GM12878 (cell line): ENCODE measurements at regions not wholly inside any gene's neighbourhood (a gene's known extent, or its start where the extent isn't known, plus 50 kb on each side); places are given as distances from the start of the nearest gene placed in this dataset.

ENCODE experiments used
- ATAC-seq: fragments of 200-7000 bp; cut with Tn5 transposase; 3 replicates; pipeline ENCODE4 v1.9.1; 2020; ENCODE audit warnings: mild to moderate bottlenecking, moderate library complexity
- BruUV-seq: library from RNA; stranded (reverse); fragments of 400-500 nt; replicated peaks from 2 replicates; lab custom pipeline; 2021; lab: Mats Ljungman, UMichigan
- CTCF ChIA-PET: fragments of 300-600 bp; sonication (Branson Sonifier 250); formaldehyde crosslinking; extraction: SDS; loops from one replicate; lab custom pipeline; 2021; ENCODE audit warnings: inconsistent platforms; lab: Yijun Ruan, JAX
- POLR2A ChIA-PET: fragments of 350-600 bp; formaldehyde crosslinking; extraction: SDS; loops from one replicate; lab custom pipeline; 2021; ENCODE audit warnings: inconsistent platforms; lab: Charles Lee
- RAD21 ChIA-PET: fragments of 300-600 bp; sonication (Branson Sonifier 250); formaldehyde crosslinking; loops from one replicate; lab custom pipeline; 2023; ENCODE audit warnings: antibody characterized with exemption; ENCODE audit not compliant: unreplicated experiment; lab: Charles Lee
- SMC1A ChIA-PET: fragments of 300-600 bp; sonication (Branson Sonifier 250); formaldehyde crosslinking; loops from one replicate; lab custom pipeline; 2023; ENCODE audit not compliant: unreplicated experiment, uncharacterized antibody; lab: Charles Lee
- DNase-seq: peaks from one replicate; pipeline ENCODE4 v3.0.0-alpha.2; 2011; ENCODE audit warnings: low read depth, low spot score
- FAIRE-seq: peaks from 3 replicates; lab custom pipeline; 2011; peaks lifted over from hg19 to GRCh38; lab: Jason Lieb, UNC
- H2AFZ ChIP-seq: 2 replicates; pipeline ENCODE4 v1.6.0; 2011; ENCODE audit warnings: low read depth, low read length, control low read depth; ENCODE audit not compliant: control insufficient read depth
- H3K27ac ChIP-seq: 2 replicates; pipeline ENCODE4 v1.5.1; 2011; ENCODE audit warnings: control low read depth; ENCODE audit not compliant: control insufficient read depth, insufficient read depth
- H3K27me3 ChIP-seq, 2 experiments: replicated peaks in 1 of 2; 2 replicates each; pipeline versions ENCODE4 v1.6.0 to v1.6.1; 2011; ENCODE audit warnings: low read length in 1 of 2; ENCODE audit not compliant: control insufficient read depth in 2 of 2, insufficient read depth in 2 of 2
- H3K36me3 ChIP-seq, 2 experiments: 2 replicates each; pipeline ENCODE4 v1.5.1; 2011; ENCODE audit warnings: low read length in 1 of 2; ENCODE audit not compliant: control insufficient read depth in 2 of 2, insufficient read depth in 2 of 2
- H3K4me1 ChIP-seq: 2 replicates; pipeline ENCODE4 v1.6.1; 2011; ENCODE audit warnings: mild to moderate bottlenecking, low read length, moderate library complexity, mixed read lengths; ENCODE audit not compliant: control insufficient read depth, insufficient read depth
- H3K4me2 ChIP-seq: 2 replicates; pipeline ENCODE4 v1.6.0; 2011; ENCODE audit warnings: control low read depth; ENCODE audit not compliant: control insufficient read depth, insufficient read depth
- H3K4me3 ChIP-seq: fragments of 200-600 bp; sonication (generic); 2 replicates; pipeline ENCODE4 v1.5.1; 2016
- H3K79me2 ChIP-seq: 2 replicates; pipeline ENCODE4 v1.6.0; 2011; ENCODE audit warnings: low read length; ENCODE audit not compliant: control insufficient read depth, insufficient read depth
- H3K9ac ChIP-seq: 2 replicates; pipeline ENCODE4 v1.8.0; 2011; ENCODE audit warnings: low read length, control low read depth, mixed read lengths; ENCODE audit not compliant: control insufficient read depth, insufficient read depth
- H3K9me3 ChIP-seq: replicated peaks from 3 replicates; pipeline ENCODE4 v1.5.1; 2011; ENCODE audit warnings: mild to moderate bottlenecking, low read length; ENCODE audit not compliant: control insufficient read depth, insufficient read depth
- H4K20me1 ChIP-seq: 2 replicates; pipeline ENCODE4 v1.6.0; 2011; ENCODE audit not compliant: control insufficient read depth, insufficient read depth
- CEBPB ChIP-seq, 2 experiments: fragments of 150-350 bp in 1 of 2; IDR thresholded peaks; 2 replicates each; pipeline ENCODE4 v1.6.1; 2012 to 2014; ENCODE audit warnings: low read depth in 2 of 2, low read length in 2 of 2, borderline replicate concordance in 1 of 2, inconsistent platforms in 1 of 2
- HDAC2 ChIP-seq: fragments of 200-600 bp; sonication (generic); IDR thresholded peaks from 2 replicates; pipeline ENCODE4 v1.6.1; 2017
- HSF1 ChIP-seq: fragments of 150-350 bp; IDR thresholded peaks from 2 replicates; pipeline ENCODE4 v1.6.1; 2014; ENCODE audit warnings: mild to moderate bottlenecking, low read depth, low read length
- RBBP5 ChIP-seq: fragments of 200-600 bp; sonication (generic); conservative IDR thresholded peaks from 2 replicates; pipeline ENCODE4 v1.6.1; 2016
- RFX5 ChIP-seq: IDR thresholded peaks from 2 replicates; pipeline ENCODE4 v1.6.1; 2011; ENCODE audit warnings: low read depth, low read length, improper control_type of control experiment
- ZNF687 ChIP-seq: fragments of 450-650 bp; IDR thresholded peaks from 2 replicates; pipeline ENCODE4 v1.6.1; 2017; ENCODE audit warnings: mild to moderate bottlenecking, moderate library complexity
- WGBS: methylation state at CpG from one replicate; pipeline ENCODE4 v1.1.6; 2016; ENCODE audit warnings: low lambda C conversion rate; ENCODE audit not compliant: insufficient replicate concordance, insufficient coverage; ENCODE audit errors: missing lambda C conversion rate; 5-methylcytosine and 5-hydroxymethylcytosine counted together
- in situ Hi-C: fragments of 300-500 bp; cut with MboI; formaldehyde crosslinking; loops from 9 replicates; pipeline ENCODE4 v1.14.3; 2018; ENCODE audit warnings: mixed read lengths
- intact Hi-C: fragments of 100-400 bp; cut with micrococcal nuclease; formaldehyde crosslinking; loops from one replicate; pipeline ENCODE4 v1.14.2; 2022; ENCODE audit not compliant: unreplicated experiment
- TF ChIP-seq, protein P1 (sequence below): IDR thresholded peaks from 2 replicates; pipeline ENCODE4 v1.6.1; 2012; ENCODE audit warnings: low read depth, low read length, improper control_type of control experiment
- TF ChIP-seq, protein P2 (sequence below): fragments of 450-650 bp; formaldehyde crosslinking; IDR thresholded peaks from 2 replicates; pipeline ENCODE4 v1.5.0; 2022; ENCODE audit warnings: mild to moderate bottlenecking, missing genetic modification characterization

GRCh38 chr2:176789751-176790150 lies 422.8 kb upstream of the HNRNPA3 start (continued):
- TF ChIP-seq ZNF687 (no peak), CEBPB (IDR thresholded peaks at IDR 0.05; ENCODE audit: borderline replicate concordance in 1 of 2, low read depth in 2 of 2, low read length in 2 of 2) (no peak), HSF1 (no peak), HDAC2 (no peak), RBBP5 (no peak)
- TF ChIP-seq, protein P1, sequence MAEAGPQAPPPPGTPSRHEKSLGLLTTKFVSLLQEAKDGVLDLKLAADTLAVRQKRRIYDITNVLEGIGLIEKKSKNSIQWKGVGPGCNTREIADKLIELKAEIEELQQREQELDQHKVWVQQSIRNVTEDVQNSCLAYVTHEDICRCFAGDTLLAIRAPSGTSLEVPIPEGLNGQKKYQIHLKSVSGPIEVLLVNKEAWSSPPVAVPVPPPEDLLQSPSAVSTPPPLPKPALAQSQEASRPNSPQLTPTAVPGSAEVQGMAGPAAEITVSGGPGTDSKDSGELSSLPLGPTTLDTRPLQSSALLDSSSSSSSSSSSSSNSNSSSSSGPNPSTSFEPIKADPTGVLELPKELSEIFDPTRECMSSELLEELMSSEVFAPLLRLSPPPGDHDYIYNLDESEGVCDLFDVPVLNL = no peak

GRCh38 chr2:176790468-176790867 lies 422.1 kb upstream of the HNRNPA3 start:
- WGBS = 4% methylated on average over 3 of the region's 3 CpGs
- ATAC-seq = no peak
- RAD21 ChIA-PET = no interaction called here

More at GRCh38 chr2:176790468-176790867, 422.1 kb upstream of the HNRNPA3 start:
- intact Hi-C loops = no loop called here
- BruUV-seq = no TSS peak
- no peak for TF ChIP-seq RFX5
- TF ChIP-seq, protein P2, sequence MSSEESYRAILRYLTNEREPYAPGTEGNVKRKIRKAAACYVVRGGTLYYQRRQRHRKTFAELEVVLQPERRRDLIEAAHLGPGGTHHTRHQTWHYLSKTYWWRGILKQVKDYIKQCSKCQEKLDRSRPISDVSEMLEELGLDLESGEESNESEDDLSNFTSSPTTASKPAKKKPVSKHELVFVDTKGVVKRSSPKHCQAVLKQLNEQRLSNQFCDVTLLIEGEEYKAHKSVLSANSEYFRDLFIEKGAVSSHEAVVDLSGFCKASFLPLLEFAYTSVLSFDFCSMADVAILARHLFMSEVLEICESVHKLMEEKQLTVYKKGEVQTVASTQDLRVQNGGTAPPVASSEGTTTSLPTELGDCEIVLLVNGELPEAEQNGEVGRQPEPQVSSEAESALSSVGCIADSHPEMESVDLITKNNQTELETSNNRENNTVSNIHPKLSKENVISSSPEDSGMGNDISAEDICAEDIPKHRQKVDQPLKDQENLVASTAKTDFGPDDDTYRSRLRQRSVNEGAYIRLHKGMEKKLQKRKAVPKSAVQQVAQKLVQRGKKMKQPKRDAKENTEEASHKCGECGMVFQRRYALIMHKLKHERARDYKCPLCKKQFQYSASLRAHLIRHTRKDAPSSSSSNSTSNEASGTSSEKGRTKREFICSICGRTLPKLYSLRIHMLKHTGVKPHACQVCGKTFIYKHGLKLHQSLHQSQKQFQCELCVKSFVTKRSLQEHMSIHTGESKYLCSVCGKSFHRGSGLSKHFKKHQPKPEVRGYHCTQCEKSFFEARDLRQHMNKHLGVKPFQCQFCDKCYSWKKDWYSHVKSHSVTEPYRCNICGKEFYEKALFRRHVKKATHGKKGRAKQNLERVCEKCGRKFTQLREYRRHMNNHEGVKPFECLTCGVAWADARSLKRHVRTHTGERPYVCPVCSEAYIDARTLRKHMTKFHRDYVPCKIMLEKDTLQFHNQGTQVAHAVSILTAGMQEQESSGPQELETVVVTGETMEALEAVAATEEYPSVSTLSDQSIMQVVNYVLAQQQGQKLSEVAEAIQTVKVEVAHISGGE (CRISPR knock-in tag) = no peak
- no peaks in the 10 kb centered on the region for H3K27me3 ChIP-seq
- H3K27ac ChIP-seq = no peak overlapping the region
- no peak overlapping the region for H3K4me3 ChIP-seq
- H2AFZ ChIP-seq = no peak overlapping the region
- no peak overlapping the region for H3K9ac ChIP-seq
- CTCF ChIA-PET = no interaction called here
- H3K4me2 ChIP-seq = no peak overlapping the region
- H4K20me1 ChIP-seq = no peaks in the 10 kb centered on the region
- H3K79me2 ChIP-seq = no peaks in the 10 kb centered on the region
- POLR2A ChIA-PET = no interaction called here
- DNase-seq (no peak), FAIRE-seq (no peak)
- H3K4me1 ChIP-seq = no peaks in the 10 kb centered on the region
- SMC1A ChIA-PET = interaction anchor here (0.6 to 1.6 kb wide), 3 partner anchors 14 to 49 kb away, joined by 3 to 6 read pairs (median 4); no protein-coding TSS in a partner anchor
- no peaks in the 10 kb centered on the region for H3K36me3 ChIP-seq
- in situ Hi-C loops = no loop called here
- H3K9me3 ChIP-seq = no peaks in the 10 kb centered on the region; the same call in 2 of the 3 replicates
